PC-3 (cell line): ENCODE measurements at regions not wholly inside any gene's neighbourhood (a gene's known extent, or its start where the extent isn't known, plus 50 kb on each side); places are given as distances from the start of the nearest gene placed in this dataset.

ENCODE experiments used
- ATAC-seq: fragments of 200-7000 bp; cut with Tn5 transposase; 2 replicates; pipeline ENCODE4 v1.9.1; 2020; ENCODE audit warnings: mild to moderate bottlenecking, moderate library complexity
- BruUV-seq: library from RNA; stranded (reverse); fragments of 400-500 nt; replicated peaks from 2 replicates; lab custom pipeline; 2021; lab: Mats Ljungman, UMichigan
- CTCF ChIA-PET: fragments of 300-600 bp; sonication (Branson Sonifier 250); formaldehyde crosslinking; loops from one replicate; lab custom pipeline; 2022; ENCODE audit warnings: antibody characterized with exemption; lab: Charles Lee
- POLR2A ChIA-PET: fragments of 300-600 bp; sonication (Branson Sonifier 250); formaldehyde crosslinking; loops from one replicate; lab custom pipeline; 2022; ENCODE audit warnings: antibody characterized with exemption; ENCODE audit not compliant: unreplicated experiment; lab: Charles Lee
- DNase-seq: peaks from one replicate; pipeline ENCODE4 v3.0.0-alpha.2; 2015
- H2AFZ ChIP-seq: fragments of 300-600 bp; sonication (generic); 2 replicates; pipeline ENCODE4 v1.6.0; 2016; ENCODE audit warnings: antibody characterized with exemption, low read length
- H3F3A ChIP-seq: fragments of 300-600 bp; sonication (generic); one replicate; pipeline ENCODE4 v1.6.0; 2017; ENCODE audit warnings: antibody characterized with exemption, low read length, control low read depth, mild to moderate bottlenecking; ENCODE audit not compliant: unreplicated experiment
- H3K27ac ChIP-seq: fragments of 300-600 bp; sonication (generic); 2 replicates; pipeline ENCODE4 v1.5.1; 2016; ENCODE audit warnings: mild to moderate bottlenecking, low read length
- H3K27me3 ChIP-seq: fragments of 300-600 bp; sonication (generic); 2 replicates; pipeline ENCODE4 v1.6.1; 2016; ENCODE audit warnings: low read length, mixed read lengths
- H3K36me3 ChIP-seq: fragments of 300-600 bp; sonication (generic); 2 replicates; pipeline ENCODE4 v1.6.1; 2016; ENCODE audit warnings: low read depth, mixed run types, low read length, mixed read lengths
- H3K4me1 ChIP-seq: fragments of 300-600 bp; sonication (generic); 2 replicates; pipeline ENCODE4 v1.5.1; 2016; ENCODE audit warnings: low read length; ENCODE audit not compliant: insufficient read depth
- H3K4me2 ChIP-seq: fragments of 300-600 bp; sonication (generic); 2 replicates; pipeline ENCODE4 v1.6.0; 2016; ENCODE audit warnings: low read length
- H3K4me3 ChIP-seq: fragments of 300-600 bp; sonication (generic); 2 replicates; pipeline ENCODE4 v1.5.1; 2016; ENCODE audit warnings: mild to moderate bottlenecking, low read length, mixed read lengths
- H3K79me2 ChIP-seq: fragments of 300-600 bp; sonication (generic); 2 replicates; pipeline ENCODE4 v1.6.1; 2017; ENCODE audit warnings: low read length, mixed read lengths
- H3K9ac ChIP-seq: fragments of 300-600 bp; sonication (generic); 2 replicates; pipeline ENCODE4 v1.6.0; 2016; ENCODE audit warnings: mild to moderate bottlenecking, low read length
- H3K9me2 ChIP-seq: fragments of 300-600 bp; sonication (generic); replicated peaks from 2 replicates; pipeline ENCODE4 v1.6.1; 2016; ENCODE audit warnings: mixed run types, low read length, mixed read lengths
- H3K9me3 ChIP-seq: fragments of 300-600 bp; sonication (generic); 2 replicates; pipeline ENCODE4 v1.6.1; 2016; ENCODE audit warnings: low read length, mixed read lengths
- H4K20me1 ChIP-seq: fragments of 300-600 bp; sonication (generic); 2 replicates; pipeline ENCODE4 v1.6.1; 2016; ENCODE audit warnings: low read length, mixed read lengths
- CTCF ChIP-seq: fragments of 300-600 bp; sonication (generic); conservative IDR thresholded peaks from 2 replicates; pipeline ENCODE4 v1.5.1; 2017; ENCODE audit warnings: antibody characterized with exemption, low read depth, mild to moderate bottlenecking, low read length
- EZH2 ChIP-seq: fragments of 300-600 bp; sonication (generic); IDR thresholded peaks from one replicate; pipeline ENCODE4 v1.6.1; 2017; ENCODE audit warnings: antibody characterized with exemption, mild to moderate bottlenecking, low read length; ENCODE audit not compliant: unreplicated experiment
- EZH2phosphoT487 ChIP-seq: fragments of 300-600 bp; sonication (generic); IDR thresholded peaks from 2 replicates; pipeline ENCODE4 v1.6.1; 2018; ENCODE audit warnings: mild to moderate bottlenecking, antibody characterized with exemption, low read length, borderline replicate concordance
- intact Hi-C: fragments of 100-400 bp; cut with micrococcal nuclease; formaldehyde crosslinking; loops from 2 replicates; pipeline ENCODE4 v1.9.0; 2023

DNA sequence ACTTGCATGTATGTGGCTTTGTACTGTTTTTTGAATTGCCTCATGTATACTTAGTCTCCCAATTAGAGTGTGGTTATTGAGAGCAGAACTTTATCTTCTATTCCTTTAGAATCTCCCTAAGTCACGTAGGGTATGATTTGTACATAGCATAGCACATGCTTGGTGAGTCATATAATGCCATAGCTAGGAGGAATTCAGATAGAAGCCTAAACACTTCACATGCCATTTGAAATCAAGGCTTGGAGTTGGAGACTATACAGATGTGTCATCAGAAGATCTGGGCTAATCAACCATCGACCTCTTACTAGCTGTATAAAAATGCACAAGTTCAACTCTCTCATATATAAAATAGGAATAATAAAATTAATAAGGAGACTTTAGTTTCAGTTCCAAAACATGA is 222.6 kb upstream of the ST6GAL2 start:
- no peak for ATAC-seq
- Histone ChIP-seq H3K36me3 (no peaks in the 10 kb centered on the region), H3K27ac (no peak overlapping the region), H3K79me2 (no peaks in the 10 kb centered on the region), H3K9me2 (no peaks in the 10 kb centered on the region), H3K27me3 (0 out of 2 replicates have a peak, but pooled peaks cover 4% of the 10 kb centered on the region), H3F3A (no peaks in the 10 kb centered on the region), H3K4me3 (no peak overlapping the region), H4K20me1 (no peaks in the 10 kb centered on the region), H3K4me2 (no peak overlapping the region), H3K4me1 (no peaks in the 10 kb centered on the region), H2AFZ (no peak overlapping the region), H3K9ac (no peak overlapping the region), H3K9me3 (no peaks in the 10 kb centered on the region)
- peak; percentile 41 for DNase-seq
- no peak for TF ChIP-seq CTCF
- no peak for TF ChIP-seq EZH2
- no peak for TF ChIP-seq EZH2phosphoT487
- ChIA-PET CTCF (no interaction called here), POLR2A (no interaction called here)
- intact Hi-C loops: no loop called here
- BruUV-seq: no TSS peak

- Histone ChIP-seq H3K4me1 (no peaks in the 10 kb centered on the region), H3K4me2 (no peak overlapping the region), H3K9ac (no peak overlapping the region), H3K27ac (no peak overlapping the region), H2AFZ (no peak overlapping the region), H3F3A (no peaks in the 10 kb centered on the region), H3K27me3 (0 out of 2 replicates have a peak, but pooled peaks cover 4% of the 10 kb centered on the region), H3K36me3 (no peaks in the 10 kb centered on the region), H3K9me3 (no peaks in the 10 kb centered on the region), H3K9me2 (no peaks in the 10 kb centered on the region), H3K4me3 (no peak overlapping the region), H4K20me1 (no peaks in the 10 kb centered on the region), H3K79me2 (no peaks in the 10 kb centered on the region)
- ChIA-PET POLR2A (no interaction called here), CTCF (no interaction called here)
- BruUV-seq: no TSS peak
- no peak for ATAC-seq
- no peak for TF ChIP-seq CTCF
- TF ChIP-seq EZH2phosphoT487: no peak
- no peak for TF ChIP-seq EZH2
- DNase-seq: no peak
- intact Hi-C loops: no loop called here
Measured at GRCh38 chr2:107111623-107112022, 225.7 kb upstream of the ST6GAL2 start.

GRCh38 chr2:107112561-107112960 is 226.6 kb upstream of the ST6GAL2 start:
- H3F3A ChIP-seq: no peaks in the 10 kb centered on the region
- H3K27ac ChIP-seq: no peak overlapping the region
- H3K4me1 ChIP-seq: no peaks in the 10 kb centered on the region
- H4K20me1 ChIP-seq: no peaks in the 10 kb centered on the region
- ChIA-PET CTCF (no interaction called here), POLR2A (no interaction called here)
- no peaks in the 10 kb centered on the region for H3K79me2 ChIP-seq
- no peak for DNase-seq
- no peak for ATAC-seq
- H3K4me3 ChIP-seq: no peak overlapping the region
- no peak overlapping the region for H2AFZ ChIP-seq
- no TSS peak for BruUV-seq
- H3K9me2 ChIP-seq: no peaks in the 10 kb centered on the region
- no peaks in the 10 kb centered on the region for H3K9me3 ChIP-seq
- intact Hi-C loops: no loop called here
- no peak overlapping the region for H3K9ac ChIP-seq
- no peak overlapping the region for H3K4me2 ChIP-seq
- 0 out of 2 replicates have a peak, but pooled peaks cover 4% of the 10 kb centered on the region for H3K27me3 ChIP-seq
- TF ChIP-seq EZH2phosphoT487 (no peak), EZH2 (no peak), CTCF (no peak)
- no peaks in the 10 kb centered on the region for H3K36me3 ChIP-seq
